ENCODE measurements at regions not wholly inside any gene's neighbourhood (a gene's known extent, or its start where the extent isn't known, plus 50 kb on each side); places are given as distances from the start of the nearest gene placed in this dataset.

DNA sequence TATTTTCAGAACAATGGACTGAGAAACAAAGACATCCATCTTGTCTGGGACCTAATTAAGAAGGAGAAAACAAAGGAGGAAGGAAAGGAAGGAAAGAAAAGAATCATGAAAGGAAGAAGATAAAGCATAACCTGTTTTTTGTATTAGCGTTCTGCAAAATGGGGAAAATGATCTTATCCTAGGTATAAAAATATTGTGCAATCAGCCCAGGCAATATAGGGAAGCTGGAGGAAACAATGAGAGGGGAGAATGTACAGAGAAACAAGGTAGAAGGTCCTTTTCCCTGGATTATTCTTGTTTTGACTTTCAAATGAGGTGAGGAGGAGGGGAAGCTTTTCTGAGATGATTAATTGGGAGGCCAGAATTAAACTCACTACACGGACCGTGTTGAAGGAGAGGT lies 177.9 kb downstream of the COX7C start:
- no peak for TF ChIP-seq POLR2A (IDR thresholded peaks at IDR 0.05)
- TF ChIP-seq, protein P1, sequence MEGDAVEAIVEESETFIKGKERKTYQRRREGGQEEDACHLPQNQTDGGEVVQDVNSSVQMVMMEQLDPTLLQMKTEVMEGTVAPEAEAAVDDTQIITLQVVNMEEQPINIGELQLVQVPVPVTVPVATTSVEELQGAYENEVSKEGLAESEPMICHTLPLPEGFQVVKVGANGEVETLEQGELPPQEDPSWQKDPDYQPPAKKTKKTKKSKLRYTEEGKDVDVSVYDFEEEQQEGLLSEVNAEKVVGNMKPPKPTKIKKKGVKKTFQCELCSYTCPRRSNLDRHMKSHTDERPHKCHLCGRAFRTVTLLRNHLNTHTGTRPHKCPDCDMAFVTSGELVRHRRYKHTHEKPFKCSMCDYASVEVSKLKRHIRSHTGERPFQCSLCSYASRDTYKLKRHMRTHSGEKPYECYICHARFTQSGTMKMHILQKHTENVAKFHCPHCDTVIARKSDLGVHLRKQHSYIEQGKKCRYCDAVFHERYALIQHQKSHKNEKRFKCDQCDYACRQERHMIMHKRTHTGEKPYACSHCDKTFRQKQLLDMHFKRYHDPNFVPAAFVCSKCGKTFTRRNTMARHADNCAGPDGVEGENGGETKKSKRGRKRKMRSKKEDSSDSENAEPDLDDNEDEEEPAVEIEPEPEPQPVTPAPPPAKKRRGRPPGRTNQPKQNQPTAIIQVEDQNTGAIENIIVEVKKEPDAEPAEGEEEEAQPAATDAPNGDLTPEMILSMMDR (IDR thresholded peaks at IDR 0.05): no peak

All from lower leg skin (tissue), 3 donors.